Astrocyte (in vitro differentiated cells and primary cell): ENCODE measurements at regions not wholly inside any gene's neighbourhood (a gene's known extent, or its start where the extent isn't known, plus 50 kb on each side); places are given as distances from the start of the nearest gene placed in this dataset.

ENCODE experiments used
- CTCF ChIP-seq: IDR thresholded peaks from 2 replicates; pipeline ENCODE4 v1.5.1; 2011; ENCODE audit warnings: low read depth, mild to moderate bottlenecking, inconsistent platforms, low read length, moderate library complexity; ENCODE audit not compliant: insufficient read depth
- EZH2 ChIP-seq: IDR thresholded peaks from 2 replicates; pipeline ENCODE4 v1.6.1; 2012; ENCODE audit warnings: mild to moderate bottlenecking, low read length, inconsistent platforms; ENCODE audit not compliant: insufficient read depth

GRCh38 chr17:72343911-72344310 lies 223.1 kb downstream of the SOX9 start:
- TF ChIP-seq CTCF (no peak), EZH2 (no peak)
